ENCODE measurements at regions not wholly inside any gene's neighbourhood (a gene's known extent, or its start where the extent isn't known, plus 50 kb on each side); places are given as distances from the start of the nearest gene placed in this dataset.

DNA sequence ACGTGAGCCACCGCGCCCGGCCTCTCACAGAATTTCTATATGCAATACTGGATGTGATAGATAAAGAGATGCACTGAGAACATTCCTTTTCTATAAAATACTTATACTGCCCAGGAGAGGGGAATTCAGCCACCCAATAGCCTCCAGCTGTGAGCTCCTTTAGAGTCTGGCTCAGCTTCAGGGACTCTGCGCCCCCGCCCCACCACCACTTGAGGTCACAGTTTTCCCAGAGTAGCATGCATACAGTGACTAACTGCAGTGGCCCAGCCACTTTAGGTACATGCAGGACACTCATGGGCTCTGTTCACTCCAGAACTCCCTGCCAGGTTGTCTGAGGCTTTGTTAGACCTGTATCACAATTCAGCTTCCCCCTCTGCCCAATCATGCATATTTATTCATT is 144.4 kb upstream of the TET2 start:
- TF ChIP-seq, protein P1, sequence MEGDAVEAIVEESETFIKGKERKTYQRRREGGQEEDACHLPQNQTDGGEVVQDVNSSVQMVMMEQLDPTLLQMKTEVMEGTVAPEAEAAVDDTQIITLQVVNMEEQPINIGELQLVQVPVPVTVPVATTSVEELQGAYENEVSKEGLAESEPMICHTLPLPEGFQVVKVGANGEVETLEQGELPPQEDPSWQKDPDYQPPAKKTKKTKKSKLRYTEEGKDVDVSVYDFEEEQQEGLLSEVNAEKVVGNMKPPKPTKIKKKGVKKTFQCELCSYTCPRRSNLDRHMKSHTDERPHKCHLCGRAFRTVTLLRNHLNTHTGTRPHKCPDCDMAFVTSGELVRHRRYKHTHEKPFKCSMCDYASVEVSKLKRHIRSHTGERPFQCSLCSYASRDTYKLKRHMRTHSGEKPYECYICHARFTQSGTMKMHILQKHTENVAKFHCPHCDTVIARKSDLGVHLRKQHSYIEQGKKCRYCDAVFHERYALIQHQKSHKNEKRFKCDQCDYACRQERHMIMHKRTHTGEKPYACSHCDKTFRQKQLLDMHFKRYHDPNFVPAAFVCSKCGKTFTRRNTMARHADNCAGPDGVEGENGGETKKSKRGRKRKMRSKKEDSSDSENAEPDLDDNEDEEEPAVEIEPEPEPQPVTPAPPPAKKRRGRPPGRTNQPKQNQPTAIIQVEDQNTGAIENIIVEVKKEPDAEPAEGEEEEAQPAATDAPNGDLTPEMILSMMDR (IDR thresholded peaks at IDR 0.05): no peak
- no peak for TF ChIP-seq POLR2A (IDR thresholded peaks at IDR 0.05)
